HG03025 (cell line): ENCODE measurements at regions not wholly inside any gene's neighbourhood (a gene's known extent, or its start where the extent isn't known, plus 50 kb on each side); places are given as distances from the start of the nearest gene placed in this dataset.
"Not testable (repeated sequence)": the region's sequence is repeated elsewhere in the genome, so short reads cannot be mapped to it uniquely, and the experiment has no call there.

ENCODE experiments used
- ATAC-seq: cut with Tn5 transposase; IDR thresholded peaks from one replicate; pipeline ENCODE4 v1.9.1; 2021; ENCODE audit warnings: mild to moderate bottlenecking, moderate library complexity; ENCODE audit not compliant: unreplicated experiment, low FRiP score

- no peak for ATAC-seq
Measured at GRCh38 chr2:37802211-37802752, 122.8 kb upstream of the RMDN2 start.

GRCh38 chr2:37802899-37803379, 122.1 kb upstream of the RMDN2 start:
- ATAC-seq: no peak

- ATAC-seq: not testable (repeated sequence)
Measured at GRCh38 chr2:37806004-37806403, 119.1 kb upstream of the RMDN2 start.

- ATAC-seq: no peak
Measured at GRCh38 chr2:37809525-37809924, 115.6 kb upstream of the RMDN2 start.

GRCh38 chr2:37809931-37810570, 115.0 kb upstream of the RMDN2 start:
- ATAC-seq: no peak

- no peak for ATAC-seq
Measured at GRCh38 chr2:37812414-37812813, 112.7 kb upstream of the RMDN2 start.

GRCh38 chr2:37812941-37813730, 112.0 kb upstream of the RMDN2 start:
- ATAC-seq: no peak

GRCh38 chr2:37816036-37816435, 109.1 kb upstream of the RMDN2 start:
- ATAC-seq: no peak

- ATAC-seq: no peak
Measured at GRCh38 chr2:37816686-37817085, 108.4 kb upstream of the RMDN2 start.

- no peak for ATAC-seq
Measured at GRCh38 chr2:37819186-37819585, 105.9 kb upstream of the RMDN2 start.

GRCh38 chr2:37820471-37820986, 104.6 kb upstream of the RMDN2 start:
- ATAC-seq: no peak

- ATAC-seq: no peak
Measured at GRCh38 chr2:37825586-37825985, 99.5 kb upstream of the RMDN2 start.

GRCh38 chr2:37826611-37827010, 98.5 kb upstream of the RMDN2 start:
- ATAC-seq: no peak

- ATAC-seq: no peak
Measured at GRCh38 chr2:37827455-37827854, 97.6 kb upstream of the RMDN2 start.

- no peak for ATAC-seq
Measured at GRCh38 chr2:37827911-37828511, 97.1 kb upstream of the RMDN2 start.

- no peak for ATAC-seq
Measured at GRCh38 chr2:37829202-37829601, 95.9 kb upstream of the RMDN2 start.

- ATAC-seq: no peak
Measured at GRCh38 chr2:37829616-37830395, 95.3 kb upstream of the RMDN2 start.

- ATAC-seq: no peak
Measured at GRCh38 chr2:37830636-37831035, 94.5 kb upstream of the RMDN2 start.

GRCh38 chr2:37831081-37831780, 93.9 kb upstream of the RMDN2 start:
- no peak for ATAC-seq
